K562 (cell line): ENCODE measurements at regions not wholly inside any gene's neighbourhood (a gene's known extent, or its start where the extent isn't known, plus 50 kb on each side); places are given as distances from the start of the nearest gene placed in this dataset.

ENCODE experiments used
- ATAC-seq: fragments of 200-7000 bp; cut with Tn5 transposase; 3 replicates; pipeline ENCODE4 v1.9.1; 2020; ENCODE audit warnings: moderate library complexity
- BruUV-seq: library from RNA; stranded (reverse); fragments of 400-500 nt; replicated peaks from 2 replicates; lab custom pipeline; 2021; lab: Mats Ljungman, UMichigan
- CTCF ChIA-PET: fragments of 300-600 bp; formaldehyde crosslinking; extraction: SDS; loops from one replicate; lab custom pipeline; 2021; ENCODE audit warnings: low intra/inter-chr PET ratio; lab: Yijun Ruan, JAX
- POLR2A ChIA-PET: fragments of 300-600, 350-650 bp; sonication (Branson Sonifier 250); formaldehyde crosslinking; extraction: SDS; loops from one replicate; lab custom pipeline; 2021; ENCODE audit warnings: antibody characterized with exemption, inconsistent platforms; lab: Yijun Ruan, JAX
- DNase-seq, 4 experiments: peaks; one replicate each; pipeline versions ENCODE4 v3.0.0 to v3.0.0-alpha.2; 2011 to 2018; ENCODE audit warnings: low spot score in 3 of 4, mixed read lengths in 3 of 4; ENCODE audit errors: extremely low read depth in 1 of 4
- FAIRE-seq: peaks from 2 replicates; lab custom pipeline; 2011; peaks lifted over from hg19 to GRCh38; lab: Jason Lieb, UNC
- H2AFZ ChIP-seq: 2 replicates; pipeline ENCODE4 v1.6.0; 2011; ENCODE audit warnings: low read depth, low read length, control low read depth, inconsistent platforms
- H3K27ac ChIP-seq: fragments of 200-600 bp; 3 replicates; pipeline ENCODE4 v1.8.0; 2011; ENCODE audit warnings: low read depth, mild to moderate bottlenecking, control low read depth, inconsistent platforms, low read length, moderate library complexity, mixed read lengths; ENCODE audit errors: extremely low read depth
- H3K27me3 ChIP-seq, 2 experiments: fragments of 300-600 bp in 1 of 2; 2 replicates in 1 of 2; 3 replicates in 1 of 2; pipeline versions ENCODE4 v1.6.0 to v1.8.0; 2011; ENCODE audit warnings: inconsistent platforms in 2 of 2, low read length in 2 of 2, mild to moderate bottlenecking in 1 of 2, mixed read lengths in 1 of 2, moderate library complexity in 1 of 2; ENCODE audit not compliant: control insufficient read depth in 2 of 2, insufficient read depth in 2 of 2
- H3K36me3 ChIP-seq: fragments of 300-600 bp; 3 replicates; pipeline ENCODE4 v1.8.0; 2011; ENCODE audit warnings: mild to moderate bottlenecking, low read length, inconsistent platforms; ENCODE audit not compliant: control insufficient read depth, insufficient read depth
- H3K4me1 ChIP-seq, 2 experiments: fragments of 200-600 bp in 1 of 2; replicated peaks in 1 of 2; 2 replicates in 1 of 2; 3 replicates in 1 of 2; pipeline versions ENCODE4 v1.5.1 to v1.8.0; 2011; ENCODE audit warnings: inconsistent platforms in 2 of 2, low read length in 2 of 2, mild to moderate bottlenecking in 1 of 2, mixed read lengths in 1 of 2, moderate library complexity in 1 of 2; ENCODE audit not compliant: control insufficient read depth in 2 of 2, insufficient read depth in 2 of 2
- H3K4me2 ChIP-seq: 2 replicates; pipeline ENCODE4 v1.6.1; 2011; ENCODE audit warnings: low read length, control low read depth, inconsistent platforms, mixed read lengths; ENCODE audit not compliant: insufficient read depth
- H3K4me3 ChIP-seq: fragments of 200-600 bp; sonication (generic), shearing (Covaris generic); 2 replicates; pipeline ENCODE4 v1.5.1; 2016; ENCODE audit warnings: control low read depth, inconsistent platforms
- H3K79me2 ChIP-seq: fragments of 200-600 bp; 3 replicates; pipeline ENCODE4 v1.8.0; 2011; ENCODE audit warnings: low read length, inconsistent platforms; ENCODE audit not compliant: control insufficient read depth, insufficient read depth
- H3K9ac ChIP-seq, 2 experiments: 2 replicates each; pipeline versions ENCODE4 v1.6.0 to v1.6.1; 2011; ENCODE audit warnings: low read depth in 2 of 2, low read length in 2 of 2, control low read depth in 1 of 2, inconsistent platforms in 1 of 2, mild to moderate bottlenecking in 1 of 2, mixed read lengths in 1 of 2; ENCODE audit not compliant: insufficient read depth in 1 of 2
- H3K9me1 ChIP-seq: one replicate; pipeline ENCODE4 v1.6.0; 2011; ENCODE audit warnings: inconsistent platforms, mild to moderate bottlenecking, low read length, moderate library complexity; ENCODE audit not compliant: control insufficient read depth, insufficient read depth
- H3K9me3 ChIP-seq: replicated peaks from 2 replicates; pipeline ENCODE4 v1.5.1; 2011; ENCODE audit warnings: low read depth, low read length, inconsistent platforms; ENCODE audit not compliant: control insufficient read depth, insufficient read depth
- H4K20me1 ChIP-seq: replicated peaks from 2 replicates; pipeline ENCODE4 v1.6.1; 2011; ENCODE audit warnings: low read length, inconsistent platforms, mixed read lengths; ENCODE audit not compliant: control insufficient read depth, insufficient read depth
- BDP1 ChIP-seq: IDR thresholded peaks from 3 replicates; pipeline ENCODE4 v1.6.1; 2011; ENCODE audit not compliant: insufficient read length, insufficient read depth
- BMI1 ChIP-seq: fragments of 150-350 bp; IDR thresholded peaks from 2 replicates; pipeline ENCODE4 v1.6.1; 2014; ENCODE audit warnings: low read length
- CBFB ChIP-seq: sonication (generic); formaldehyde crosslinking; IDR thresholded peaks from 2 replicates; pipeline ENCODE4 v1.4.0; 2020; ENCODE audit warnings: mild to moderate bottlenecking, missing genetic modification reagents
- CHD1 ChIP-seq: fragments of 200-600 bp; sonication (generic); IDR thresholded peaks from one replicate; pipeline ENCODE4 v1.6.1; 2012; ENCODE audit warnings: mild to moderate bottlenecking, moderate library complexity, low read length, inconsistent platforms
- ELK3 ChIP-seq: fragments of 450-650 bp; formaldehyde crosslinking; IDR thresholded peaks from 2 replicates; pipeline ENCODE4 v1.4.0; 2020; ENCODE audit warnings: mild to moderate bottlenecking
- HSF4 ChIP-seq: fragments of 250-450 bp; sonication (Bioruptor Pico); IDR thresholded peaks from 2 replicates; pipeline ENCODE4 v2.1.2; 2022; ENCODE audit warnings: mild to moderate bottlenecking, moderate library complexity, borderline replicate concordance
- IRF9 ChIP-seq: fragments of 450-650 bp; IDR thresholded peaks from 2 replicates; pipeline ENCODE4 v1.6.1; 2016; ENCODE audit warnings: missing biosample characterization, missing genetic modification characterization
- MIER1 ChIP-seq: fragments of 450-650 bp; IDR thresholded peaks from 2 replicates; pipeline ENCODE4 v1.6.1; 2016; ENCODE audit warnings: antibody characterized with exemption, mild to moderate bottlenecking, low read depth
- MLX ChIP-seq, 2 experiments: fragments of 450-650 bp in 1 of 2; sonication (generic) in 1 of 2; formaldehyde crosslinking; conservative IDR thresholded peaks; 2 replicates each; pipeline versions ENCODE4 v1.4.0 to v1.8.1; 2020 to 2022; ENCODE audit warnings: mild to moderate bottlenecking in 1 of 2, missing genetic modification reagents in 1 of 2
- NFYB ChIP-seq: IDR thresholded peaks from 2 replicates; pipeline ENCODE4 v1.6.1; 2011; ENCODE audit warnings: mild to moderate bottlenecking, moderate library complexity; ENCODE audit not compliant: insufficient read length; ENCODE audit errors: extremely low read depth
- SAFB ChIP-seq: fragments of 200-400 bp; formaldehyde crosslinking; IDR thresholded peaks from 2 replicates; pipeline ENCODE4 v1.6.1; 2017; ENCODE audit warnings: low read depth, low read length, borderline replicate concordance
- TBL1XR1 ChIP-seq, 2 experiments: IDR thresholded peaks; 2 replicates each; pipeline ENCODE4 v1.6.1; 2012; ENCODE audit warnings: improper control_type of control experiment in 2 of 2, low read length in 2 of 2, mild to moderate bottlenecking in 1 of 2
- TGIF2 ChIP-seq: sonication (generic); formaldehyde crosslinking; IDR thresholded peaks from 2 replicates; pipeline ENCODE4 v1.8.1; 2022; ENCODE audit warnings: mild to moderate bottlenecking, missing genetic modification reagents, moderate library complexity
- THAP7 ChIP-seq: fragments of 250-450 bp; sonication (Bioruptor Pico); IDR thresholded peaks from 2 replicates; pipeline ENCODE4 v1.5.0; 2021
- ZBTB43 ChIP-seq: sonication (generic); formaldehyde crosslinking; IDR thresholded peaks from 2 replicates; pipeline ENCODE4 v1.8.0; 2023; ENCODE audit warnings: mild to moderate bottlenecking, missing genetic modification reagents
- ZNF174 ChIP-seq: fragments of 250-450 bp; sonication (Bioruptor Pico); IDR thresholded peaks from 2 replicates; pipeline ENCODE4 v1.4.0; 2020; ENCODE audit warnings: mild to moderate bottlenecking
- ZNF253 ChIP-seq: fragments of 250-450 bp; sonication (Bioruptor Pico); conservative IDR thresholded peaks from 2 replicates; pipeline ENCODE4 v1.6.1; 2021; ENCODE audit warnings: mild to moderate bottlenecking
- ZNF277 ChIP-seq: fragments of 250-450 bp; sonication (Bioruptor Pico); IDR thresholded peaks from 2 replicates; pipeline ENCODE4 v1.8.0; 2022; ENCODE audit warnings: inconsistent platforms, mild to moderate bottlenecking, moderate library complexity, borderline replicate concordance
- ZNF644 ChIP-seq: fragments of 200-800 bp; sonication (Bioruptor generic); IDR thresholded peaks from 2 replicates; pipeline ENCODE4 v1.6.1; 2016; ENCODE audit warnings: low read depth, missing genetic modification characterization, missing compliant biosample characterization
- WGBS: fragments of 100-300 bp; shearing (Covaris generic); methylation state at CpG from one replicate; pipeline ENCODE4 v1.1.6; 2016; ENCODE audit warnings: low coverage, mixed read lengths; ENCODE audit not compliant: insufficient coverage; ENCODE audit errors: missing lambda C conversion rate; 5-methylcytosine and 5-hydroxymethylcytosine counted together
- in situ Hi-C: fragments of 300-500 bp; cut with MboI; formaldehyde crosslinking; loops from 4 replicates; pipeline ENCODE4 v1.15.0; 2018; ENCODE audit warnings: inconsistent platforms, mixed read lengths
- intact Hi-C: fragments of 100-400 bp; cut with micrococcal nuclease; formaldehyde crosslinking; loops from 2 replicates; pipeline ENCODE4 v1.14.2; 2022

GRCh38 chr11:103727262-103727661 is 309.2 kb upstream of the DDI1 start:
- no peak for ATAC-seq
- H3K4me1 ChIP-seq: no peaks in the 10 kb centered on the region
- H3K27me3 ChIP-seq: no peaks in the 10 kb centered on the region
- H3K9ac ChIP-seq: no peak overlapping the region
- no peak overlapping the region for H3K27ac ChIP-seq
- ChIA-PET CTCF (no interaction called here), POLR2A (no interaction called here)
- no peaks in the 10 kb centered on the region for H3K9me1 ChIP-seq
- in situ Hi-C loops (no loop called here), intact Hi-C loops (no loop called here)
- no peak for DNase-seq
- FAIRE-seq: no peak
- 0% methylated on average over 4 of the region's 4 CpGs for WGBS
- no peaks in the 10 kb centered on the region for H3K9me3 ChIP-seq
- no peak overlapping the region for H3K4me3 ChIP-seq
- no peaks in the 10 kb centered on the region for H4K20me1 ChIP-seq
- no peak overlapping the region for H3K4me2 ChIP-seq
- H3K79me2 ChIP-seq: no peaks in the 10 kb centered on the region
- BruUV-seq: no TSS peak
- no peak overlapping the region for H2AFZ ChIP-seq
- H3K36me3 ChIP-seq: no peaks in the 10 kb centered on the region
- no peak for TF ChIP-seq ZNF644 (tag)
- no peak for TF ChIP-seq SAFB
- TF ChIP-seq CHD1: no peak
- TF ChIP-seq ZNF253 (CRISPR knock-in tag): no peak
- TF ChIP-seq ELK3 (CRISPR knock-in tag): no peak
- no peak for TF ChIP-seq ZBTB43 (CRISPR knock-in tag)
- TF ChIP-seq BDP1: no peak
- no peak for TF ChIP-seq NFYB
- no peak for TF ChIP-seq ZNF174 (CRISPR knock-in tag)
- no peak for TF ChIP-seq TBL1XR1 (IDR thresholded peaks at IDR 0.05; ENCODE audit: low read length in 2 of 2)
- no peak for TF ChIP-seq MIER1
- no peak for TF ChIP-seq IRF9 (tag)
- TF ChIP-seq ZNF277 (CRISPR knock-in tag): no peak
- no peak for TF ChIP-seq THAP7 (CRISPR knock-in tag)
- no peak for TF ChIP-seq CBFB (CRISPR knock-in tag)
- no peak for TF ChIP-seq BMI1
- TF ChIP-seq MLX (CRISPR knock-in tag; conservative IDR thresholded peaks at IDR 0.05): no peak
- TF ChIP-seq HSF4: no peak
- no peak for TF ChIP-seq TGIF2
